HG02870 (cell line): ENCODE measurements at regions not wholly inside any gene's neighbourhood (a gene's known extent, or its start where the extent isn't known, plus 50 kb on each side); places are given as distances from the start of the nearest gene placed in this dataset.
"Not testable (repeated sequence)": the region's sequence is repeated elsewhere in the genome, so short reads cannot be mapped to it uniquely, and the experiment has no call there.

Source experiments
- ATAC-seq: cut with Tn5 transposase; IDR thresholded peaks from one replicate; pipeline ENCODE4 v1.9.1; 2021; ENCODE audit warnings: mild to moderate bottlenecking, moderate library complexity; ENCODE audit not compliant: unreplicated experiment

GRCh38 chr12:24679126-24679525 is 269.8 kb downstream of the BCAT1 start:
- no peak for ATAC-seq

GRCh38 chr12:24678436-24678835 is 270.5 kb downstream of the BCAT1 start:
- no peak for ATAC-seq

GRCh38 chr12:24668563-24668962 is 280.3 kb downstream of the BCAT1 start:
- no peak for ATAC-seq

- ATAC-seq, result no peak
These were observed 284.6 kb downstream of the BCAT1 start for GRCh38 chr12:24664161-24664880.

- no peak for ATAC-seq
These were observed 287.2 kb downstream of the BCAT1 start for GRCh38 chr12:24661657-24662096.

- ATAC-seq, result no peak
These were observed 289.9 kb downstream of the BCAT1 start for GRCh38 chr12:24659016-24659415.

- not testable (repeated sequence) for ATAC-seq
These were observed 294.6 kb downstream of the BCAT1 start for GRCh38 chr12:24654344-24654743.

- ATAC-seq, result no peak
These were observed 299.3 kb downstream of the BCAT1 start for GRCh38 chr12:24649634-24650033.

- no peak for ATAC-seq
These were observed 299.7 kb downstream of the BCAT1 start for GRCh38 chr12:24649209-24649608.

- no peak for ATAC-seq
These were observed 303.6 kb downstream of the BCAT1 start for GRCh38 chr12:24645254-24645653.

GRCh38 chr12:24643120-24644119 is 305.5 kb downstream of the BCAT1 start:
- ATAC-seq, result no peak

GRCh38 chr12:24639641-24640040 is 309.3 kb downstream of the BCAT1 start:
- no peak for ATAC-seq

GRCh38 chr12:24632466-24632865 is 316.4 kb downstream of the BCAT1 start:
- no peak for ATAC-seq

- ATAC-seq, result no peak
These were observed 317.1 kb downstream of the BCAT1 start for GRCh38 chr12:24631676-24632426.

- no peak for ATAC-seq
These were observed 318.0 kb downstream of the BCAT1 start for GRCh38 chr12:24630856-24631255.

- no peak for ATAC-seq
These were observed 318.5 kb downstream of the BCAT1 start for GRCh38 chr12:24630446-24630845.

GRCh38 chr12:24625103-24625502 is 323.8 kb downstream of the BCAT1 start:
- ATAC-seq, result no peak

- ATAC-seq, result not testable (repeated sequence)
These were observed 328.9 kb downstream of the BCAT1 start for GRCh38 chr12:24619954-24620353.

GRCh38 chr12:24617471-24617870 is 331.4 kb downstream of the BCAT1 start:
- ATAC-seq, result no peak

- no peak for ATAC-seq
These were observed 332.9 kb downstream of the BCAT1 start for GRCh38 chr12:24615967-24616411.
